Activated CD4-positive, alpha-beta T cell treated with anti-CD3 and anti-CD28 coated beads, Interleukin-2, amount 50 U/mL, for 48 hours (primary cell): ENCODE measurements at regions not wholly inside any gene's neighbourhood (a gene's known extent, or its start where the extent isn't known, plus 50 kb on each side); places are given as distances from the start of the nearest gene placed in this dataset.

Experiments
- DNase-seq, 2 experiments: peaks; one replicate each; pipeline ENCODE4 v3.0.0-alpha.2; 2020

DNA sequence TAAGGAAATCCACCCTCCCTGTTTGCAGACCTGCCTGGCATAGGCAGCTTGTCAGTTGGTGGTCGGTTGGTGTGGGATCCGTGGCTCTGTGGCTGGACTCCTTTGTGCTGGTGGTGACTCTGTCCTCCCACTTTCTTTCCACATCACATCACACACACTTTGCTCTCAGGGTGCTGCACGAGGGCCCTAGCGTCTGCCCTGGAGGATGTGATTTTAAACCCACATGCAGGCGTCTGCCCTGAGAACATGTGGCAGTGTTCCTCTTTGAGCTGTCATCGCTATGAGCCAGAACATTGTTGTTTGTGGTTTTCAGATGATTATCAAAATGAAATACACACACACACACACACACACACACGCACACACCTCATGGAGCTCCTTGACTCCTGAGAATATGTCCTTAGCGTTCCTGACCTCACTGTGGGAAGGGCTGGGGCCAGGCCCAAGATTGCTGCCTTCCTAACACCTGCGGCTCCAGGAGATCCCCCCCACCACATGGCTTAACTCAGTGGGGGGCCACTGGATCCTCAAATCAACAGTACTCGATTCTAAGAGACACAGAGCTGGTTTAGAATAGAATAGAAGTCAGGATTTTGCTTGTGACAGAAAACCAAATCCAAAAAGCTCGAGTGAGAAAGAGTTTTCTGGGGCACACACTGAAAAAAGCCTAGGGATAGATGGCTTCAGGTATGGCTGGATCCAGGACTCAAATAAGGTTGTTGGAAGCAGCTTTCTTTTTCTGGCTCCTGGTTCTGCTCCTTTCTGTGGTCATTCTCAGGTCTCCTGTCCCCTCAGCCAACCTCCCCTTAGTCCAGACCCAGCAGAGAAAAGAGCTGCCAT lies 54.8 kb downstream of the RTP5 start:
- peak; percentile 6 to 22 for DNase-seq

DNA sequence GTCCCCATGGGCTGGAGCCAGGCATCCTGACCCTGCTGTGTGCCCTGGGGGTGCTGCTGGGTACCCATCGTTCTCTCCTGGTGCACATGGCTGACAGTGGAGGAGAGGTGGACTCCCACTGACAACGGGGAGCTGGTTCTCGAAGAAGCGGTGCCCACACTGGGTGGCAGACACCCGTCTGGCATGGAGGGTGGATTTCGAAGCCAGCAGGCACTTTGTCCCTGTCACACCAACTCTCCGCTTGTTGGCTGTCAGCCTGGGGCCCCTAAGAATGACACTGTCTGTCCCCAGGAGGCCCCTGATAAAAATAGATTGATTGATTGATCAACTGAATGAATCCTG lies 55.4 kb downstream of the RTP5 start:
- DNase-seq = no peak

DNA sequence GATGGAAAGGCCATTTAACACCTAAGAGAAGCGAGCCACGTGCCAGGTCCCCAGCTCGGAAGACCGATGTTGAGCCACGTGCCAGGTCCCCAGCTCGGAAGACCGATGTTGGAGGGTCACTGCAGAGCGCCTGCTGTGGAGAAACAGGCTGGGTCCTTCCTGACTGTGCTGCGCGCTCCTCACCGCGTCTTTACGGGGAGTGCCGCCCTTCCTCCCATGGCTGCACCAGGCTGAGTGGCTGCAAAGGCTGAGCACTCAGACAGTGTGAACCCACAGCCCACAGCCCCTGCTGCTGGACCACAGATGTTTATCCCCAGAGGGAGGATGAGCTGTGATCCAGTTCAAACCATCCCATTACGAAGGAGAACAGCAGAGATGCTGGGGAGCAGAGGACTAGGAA lies 55.7 kb downstream of the RTP5 start:
- DNase-seq = no peak

DNA sequence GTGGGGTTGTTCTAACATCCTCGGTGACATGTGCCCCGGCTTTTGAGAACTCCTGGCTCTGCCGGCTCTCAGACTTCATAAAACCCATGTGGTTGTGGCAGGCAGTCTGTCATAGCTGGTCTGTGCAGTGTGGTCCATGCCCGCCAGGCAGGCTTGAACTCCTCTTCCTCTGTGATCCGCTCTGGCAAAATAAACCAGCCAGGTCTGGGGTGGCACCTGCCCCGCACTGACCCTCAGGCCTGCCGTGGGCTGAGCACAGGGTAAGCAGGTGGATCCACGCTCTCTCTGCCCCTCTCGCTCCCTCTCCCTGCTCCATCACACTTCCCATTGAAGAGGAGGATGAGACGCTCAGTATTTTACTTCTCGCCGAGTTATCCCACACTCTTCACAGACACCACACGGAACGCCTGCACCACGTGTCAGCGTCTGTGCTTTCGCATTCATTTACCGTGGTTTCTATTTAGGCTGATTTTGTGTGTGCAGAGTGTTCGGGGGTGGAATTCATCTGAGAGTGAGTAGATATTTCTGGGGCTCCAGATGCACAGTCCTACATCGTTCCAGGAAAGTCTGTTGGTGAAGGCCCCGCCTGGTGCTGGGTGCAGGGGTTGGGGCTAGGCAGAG lies 56.4 kb downstream of the RTP5 start:
- DNase-seq = no peak

DNA sequence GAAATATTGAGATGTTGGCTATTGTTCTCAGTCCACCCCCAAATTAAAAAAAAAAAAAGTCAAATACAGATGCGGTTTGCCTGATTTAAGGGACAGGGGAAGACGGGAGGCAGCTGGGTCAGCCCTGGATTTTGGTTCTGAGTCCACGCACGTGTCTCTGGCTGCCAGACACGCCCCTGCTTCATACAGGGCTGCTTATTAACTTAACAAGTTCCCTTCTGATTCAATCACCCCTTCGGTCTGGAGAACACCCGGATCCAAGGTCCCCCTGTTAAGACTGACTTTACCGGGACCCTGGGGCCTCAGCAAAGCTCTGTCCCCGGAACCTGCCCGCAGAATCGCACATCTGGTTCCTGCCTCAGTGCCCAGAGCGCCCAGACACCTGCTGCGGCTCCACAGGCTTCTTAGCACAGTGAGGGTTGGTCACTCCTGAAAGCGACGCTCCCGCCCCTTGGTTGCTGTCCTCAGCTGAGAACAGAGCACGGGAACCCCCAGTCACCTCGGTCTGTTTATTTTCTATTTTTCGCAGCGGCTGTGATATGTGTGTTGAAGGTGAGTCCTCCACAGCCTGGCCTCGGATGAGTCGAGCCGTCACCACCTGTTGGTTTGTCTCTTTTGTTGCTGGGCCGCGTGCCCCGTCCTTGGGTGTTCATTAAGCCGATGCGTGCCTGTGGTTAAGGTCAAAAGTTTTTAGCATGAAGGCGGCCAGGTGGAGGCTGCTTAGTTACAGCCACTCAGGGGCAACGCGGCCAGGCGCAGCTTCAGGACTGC lies 57.2 kb downstream of the RTP5 start:
- no peak for DNase-seq

DNA sequence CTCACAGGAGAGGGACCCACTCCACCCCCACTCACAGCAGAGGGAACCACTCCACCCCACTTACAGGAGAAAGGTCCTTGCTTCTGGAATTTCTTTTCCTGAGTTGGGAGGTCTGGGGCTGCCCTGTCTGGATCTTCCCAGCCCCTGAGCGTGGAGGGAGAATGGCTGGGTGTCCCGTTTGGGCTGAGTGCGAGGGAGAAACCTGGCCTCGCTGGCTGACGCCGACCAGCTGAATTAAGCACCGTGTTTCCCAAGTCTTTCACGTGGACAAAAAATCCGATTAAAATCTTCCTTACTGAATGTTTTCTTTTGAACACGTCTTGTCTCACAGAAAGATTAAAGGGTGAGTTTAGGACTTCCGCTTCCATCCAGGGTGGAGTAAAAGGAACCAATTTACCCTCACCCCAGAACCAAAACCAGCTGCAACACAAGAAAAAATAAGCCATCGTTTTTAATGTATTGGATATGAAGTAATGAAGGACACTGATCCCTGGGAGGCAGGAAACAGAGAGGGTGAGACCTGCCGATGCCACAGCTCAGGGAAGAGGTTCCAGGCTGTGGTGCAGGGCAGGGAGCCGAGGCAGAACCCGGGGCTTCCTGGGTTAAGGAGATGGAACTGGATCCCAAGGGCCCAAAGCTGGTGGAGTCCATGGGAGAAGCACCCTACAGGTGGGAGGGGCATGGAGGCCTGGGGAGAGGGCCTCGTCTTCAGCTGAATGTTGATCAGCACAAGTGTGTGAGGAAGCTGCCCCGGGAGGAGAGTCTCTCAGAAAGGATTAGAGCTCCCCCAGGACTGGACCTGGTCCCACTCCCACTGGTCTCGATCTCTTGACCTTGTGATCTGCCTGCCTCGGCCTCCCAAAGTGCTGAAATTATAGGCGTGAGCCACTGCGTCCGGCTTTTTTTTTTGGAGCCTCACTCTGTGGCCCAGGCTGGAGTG lies 60.3 kb downstream of the RTP5 start:
- DNase-seq = no peak

DNA sequence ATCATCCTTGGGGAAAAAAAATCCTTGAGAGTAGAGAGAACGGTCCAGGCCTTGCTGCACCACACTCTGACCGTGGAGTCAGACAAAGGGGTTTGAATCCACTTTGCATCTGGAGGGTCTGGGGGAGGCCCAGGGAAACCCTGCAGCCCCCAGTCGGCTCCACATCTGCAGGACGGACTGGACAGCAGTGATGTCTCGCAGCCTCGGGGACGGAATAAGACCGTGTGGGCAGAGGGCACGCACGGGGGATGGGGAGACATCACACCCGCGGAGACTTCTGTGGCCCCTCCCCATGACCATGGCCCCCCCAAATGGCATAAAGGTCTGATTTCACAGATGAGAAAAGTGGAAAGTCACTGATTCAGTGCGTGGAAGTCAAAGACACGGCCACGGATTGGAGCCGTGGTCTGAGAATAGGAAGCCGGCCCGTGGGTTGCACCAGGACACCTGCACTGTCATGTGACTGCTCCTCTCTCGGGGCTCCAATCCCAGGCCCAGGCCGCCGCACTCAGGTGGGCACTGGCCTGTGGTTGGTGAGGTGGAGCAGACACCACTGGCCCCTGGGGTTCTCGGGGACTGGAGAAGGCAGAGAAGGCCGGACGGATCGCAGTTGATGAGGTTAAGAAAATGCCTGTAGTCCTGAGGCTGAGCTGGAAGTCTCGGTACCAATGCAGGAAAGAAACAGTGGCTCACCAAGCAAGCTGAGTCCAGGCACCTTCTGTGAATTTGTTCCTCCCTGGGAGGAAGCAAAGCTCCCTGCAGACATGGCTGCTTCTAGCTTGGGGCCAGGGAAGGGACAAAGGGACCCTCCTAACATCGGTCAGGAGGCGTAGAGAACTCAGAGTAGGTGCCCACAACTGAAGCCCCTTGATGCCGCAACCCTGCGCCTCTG lies 61.8 kb downstream of the RTP5 start:
- DNase-seq = no peak

DNA sequence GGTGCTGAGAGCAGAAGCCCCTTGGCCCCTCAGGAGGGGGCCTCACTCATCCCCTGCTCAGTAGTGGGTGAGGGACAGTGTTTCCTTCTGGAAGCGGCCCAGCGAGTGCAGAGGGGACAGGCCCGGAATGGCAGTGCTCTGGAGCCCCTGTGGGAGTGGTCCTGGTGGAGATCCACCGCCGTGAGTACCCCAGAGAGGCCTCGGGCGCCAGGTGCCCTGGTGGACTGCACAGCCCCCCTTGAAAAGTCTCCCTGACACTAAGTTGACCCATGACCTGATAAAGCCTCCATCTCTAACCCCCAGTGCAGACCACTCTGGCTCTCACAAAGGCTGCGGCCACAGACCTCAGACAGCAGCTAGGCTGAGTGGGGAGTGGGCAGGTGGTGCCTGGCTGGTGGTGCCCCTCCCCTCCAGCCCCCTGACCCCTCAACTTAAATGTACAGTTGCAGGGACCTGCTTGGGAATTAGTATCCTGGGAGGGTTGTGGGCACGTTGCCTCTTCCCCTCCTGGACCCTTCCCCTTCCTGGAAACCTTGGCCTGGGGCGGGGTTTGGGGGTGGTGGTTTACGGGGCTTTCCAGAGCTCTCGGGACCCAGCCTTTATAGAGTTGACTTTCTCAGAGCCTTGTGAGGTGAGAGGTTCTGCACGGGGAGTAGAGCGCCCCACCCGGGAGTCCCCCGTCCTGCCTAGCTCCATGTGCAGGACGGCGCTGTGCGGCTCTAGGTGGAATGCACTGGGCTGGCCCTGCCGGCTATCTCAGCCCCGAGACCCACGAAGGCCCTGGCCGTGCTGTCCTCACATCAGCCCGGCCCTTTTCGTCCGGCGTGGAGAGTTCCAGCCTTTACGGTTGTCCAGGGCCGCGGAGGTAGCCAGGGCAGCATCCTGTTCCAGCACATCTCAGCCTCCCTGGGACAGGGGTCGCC lies 62.7 kb downstream of the RTP5 start:
- no peak for DNase-seq

DNA sequence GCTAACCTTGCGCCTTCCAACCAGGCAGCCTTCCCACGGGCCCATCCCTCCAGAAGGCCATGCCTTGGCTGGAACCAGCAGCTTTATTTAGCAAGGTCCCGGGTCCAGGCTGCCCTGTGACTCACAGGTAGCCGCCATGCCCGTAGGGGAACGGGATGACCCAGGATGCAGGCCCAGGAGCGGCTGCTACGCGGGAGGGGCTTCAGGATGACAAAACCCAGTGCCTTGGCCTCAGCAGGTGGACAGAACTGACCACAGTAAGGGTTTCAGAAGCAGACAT lies 63.3 kb downstream of the RTP5 start:
- no peak for DNase-seq

DNA sequence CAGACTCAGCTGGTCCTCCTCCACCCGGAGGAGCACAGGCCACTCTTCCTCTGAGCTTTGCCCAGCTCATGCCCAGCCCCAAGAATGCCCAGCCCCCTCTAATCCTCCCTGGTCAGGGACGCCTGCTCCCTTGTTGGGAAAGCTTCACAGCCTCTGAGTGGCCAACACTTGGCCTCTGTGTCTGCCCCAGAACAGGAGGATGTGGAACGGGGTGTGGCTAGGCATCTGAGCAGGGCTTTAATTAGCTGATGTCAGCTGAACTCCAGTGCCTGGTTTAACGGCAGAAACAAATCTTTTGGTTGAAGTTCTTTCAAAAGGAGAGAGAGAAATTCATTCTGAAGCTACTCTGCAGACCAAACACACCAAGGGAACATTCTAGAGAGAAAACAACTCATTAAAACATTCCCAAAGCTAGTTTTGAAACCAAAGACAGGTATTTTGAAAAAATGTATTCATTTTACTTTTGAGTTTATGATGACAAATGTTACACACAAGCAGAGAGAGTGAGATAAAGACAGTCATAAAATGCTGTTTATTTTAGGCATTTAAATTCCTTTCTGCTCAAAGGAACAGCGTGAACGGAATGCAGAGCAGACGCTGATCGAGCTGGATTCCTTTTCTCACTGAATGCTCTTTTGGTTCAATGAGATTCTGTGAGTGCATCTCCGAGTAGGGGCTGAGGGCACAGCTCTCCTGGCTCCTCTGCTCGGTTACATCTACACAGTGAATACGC lies 63.8 kb downstream of the RTP5 start:
- DNase-seq = no peak

DNA sequence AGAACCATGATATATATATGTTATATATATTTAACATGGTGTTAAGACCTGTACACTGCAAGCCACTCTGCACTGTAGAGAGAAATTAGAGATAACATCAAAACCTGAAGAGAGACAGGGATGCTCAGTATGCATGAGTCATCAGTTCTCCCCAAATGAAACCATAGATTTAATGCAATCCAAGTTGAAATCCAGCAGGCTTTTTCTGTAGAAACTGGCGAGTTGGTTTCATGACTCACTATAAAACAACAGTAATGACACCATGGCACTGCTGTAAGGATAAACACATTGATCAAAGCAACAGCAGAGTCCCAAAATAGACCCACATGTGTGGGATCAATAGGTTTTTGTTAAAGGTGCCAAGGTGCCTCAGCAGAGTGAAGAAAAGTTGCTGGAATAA lies 65.8 kb downstream of the RTP5 start:
- DNase-seq = no peak

DNA sequence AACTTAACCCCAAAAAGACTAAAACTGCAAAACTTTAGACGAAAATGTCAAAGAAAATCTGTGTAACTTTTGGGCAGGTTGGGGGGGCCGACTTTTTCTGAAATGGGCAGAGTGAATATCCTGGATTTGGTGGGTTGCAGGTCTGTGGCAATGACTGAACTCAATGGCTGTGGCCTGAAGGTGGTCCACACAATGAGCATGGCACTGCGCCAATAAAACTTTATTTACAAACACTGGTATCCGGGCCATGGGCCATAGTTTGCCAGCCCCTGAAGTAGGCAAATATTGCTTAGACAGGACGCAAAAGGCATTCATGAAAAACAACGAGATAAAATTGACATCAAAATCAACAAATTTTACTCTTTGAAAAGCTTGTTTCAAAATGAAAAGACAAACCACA lies 66.2 kb downstream of the RTP5 start:
- DNase-seq = no peak

DNA sequence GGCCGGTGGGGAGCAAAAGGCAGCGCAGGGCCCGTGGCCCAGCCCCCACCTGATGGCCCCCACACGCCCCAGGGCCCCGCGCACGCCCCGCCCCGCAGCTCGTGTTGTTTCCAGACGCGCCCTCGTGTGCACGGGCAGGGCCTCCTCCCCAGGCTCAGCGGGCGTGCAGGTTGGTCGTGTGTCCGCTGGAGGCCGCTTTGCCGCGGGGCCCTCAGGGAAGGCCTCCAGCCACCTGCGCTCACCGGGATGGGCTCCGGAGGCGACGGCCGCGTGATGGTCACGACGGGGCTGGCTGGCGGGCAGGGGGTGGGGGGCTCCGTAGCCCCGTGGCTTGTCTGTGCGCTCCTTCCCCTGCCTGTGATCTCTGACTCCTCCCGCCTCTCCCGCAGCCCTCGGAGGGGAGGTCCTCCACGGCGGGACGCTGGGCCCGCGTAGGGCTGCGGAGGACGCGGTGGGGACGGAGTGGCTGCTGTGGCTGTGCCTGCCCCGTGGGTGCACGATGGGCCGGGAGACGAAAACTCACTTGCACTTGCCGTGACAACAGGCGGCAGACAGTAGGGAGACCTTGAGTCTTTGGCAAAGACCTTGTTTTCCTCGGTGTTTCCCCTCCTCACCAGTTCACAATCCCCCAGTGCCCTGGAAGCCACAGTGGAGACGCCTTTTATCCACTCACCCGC lies 67.1 kb downstream of the RTP5 start:
- DNase-seq = no peak

DNA sequence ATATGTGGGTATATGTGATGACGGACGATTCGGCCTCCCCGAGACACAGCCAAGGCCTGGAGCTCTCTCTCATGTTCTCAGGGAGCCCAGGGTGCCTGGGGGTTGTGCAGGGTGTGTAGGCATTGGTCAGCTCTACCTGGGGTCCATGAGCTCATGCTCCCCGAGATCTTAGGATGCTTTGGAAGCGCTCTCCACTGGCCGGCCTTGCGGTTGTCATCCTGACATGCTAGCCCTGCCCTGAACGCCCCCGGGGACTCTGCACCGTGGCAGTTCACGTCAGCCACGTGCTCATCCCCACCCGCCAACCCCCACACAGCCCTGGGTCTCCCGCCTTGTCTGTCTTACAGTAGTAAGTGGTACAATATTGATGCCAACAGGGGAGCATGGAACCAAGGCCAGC lies 67.8 kb downstream of the RTP5 start:
- no peak for DNase-seq

DNA sequence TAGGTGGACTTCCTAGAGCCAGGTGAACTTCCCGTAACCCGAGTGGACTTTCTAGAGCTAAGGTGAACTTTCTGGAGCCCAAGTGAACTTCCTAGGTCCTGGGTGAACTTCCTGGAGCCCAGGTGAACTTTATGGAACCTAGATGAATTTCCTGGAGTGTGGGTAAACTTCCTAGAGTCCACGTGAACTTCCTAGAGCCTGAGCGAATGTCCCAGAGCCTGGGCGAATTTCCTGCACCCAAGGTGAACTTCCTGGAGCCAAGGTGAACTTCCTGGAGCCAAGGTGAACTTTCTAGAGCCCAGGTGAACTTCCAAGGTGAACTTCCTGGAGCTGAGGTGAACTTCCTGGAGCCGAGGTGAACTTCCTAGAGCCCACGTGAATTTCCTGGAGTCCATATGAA lies 70.0 kb downstream of the RTP5 start:
- DNase-seq = no peak

DNA sequence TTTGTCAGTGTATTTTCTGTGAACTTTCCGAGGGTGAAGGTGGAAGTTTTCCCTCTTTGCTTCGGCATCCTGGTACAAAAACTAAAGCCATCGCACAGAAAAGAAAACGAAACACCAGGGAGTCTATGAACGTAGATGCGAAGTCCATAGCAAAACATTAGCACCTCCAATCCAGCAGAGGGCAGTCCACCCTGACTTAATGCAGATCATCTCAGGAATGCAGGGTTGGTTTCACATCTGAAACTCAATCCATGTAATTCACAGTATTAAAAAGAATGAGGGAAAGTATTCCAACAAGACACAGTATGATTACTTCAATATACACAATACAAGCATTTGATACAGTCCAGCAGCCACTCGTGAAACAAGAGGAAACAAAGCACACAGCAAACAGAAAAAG lies 70.8 kb downstream of the RTP5 start:
- no peak for DNase-seq

DNA sequence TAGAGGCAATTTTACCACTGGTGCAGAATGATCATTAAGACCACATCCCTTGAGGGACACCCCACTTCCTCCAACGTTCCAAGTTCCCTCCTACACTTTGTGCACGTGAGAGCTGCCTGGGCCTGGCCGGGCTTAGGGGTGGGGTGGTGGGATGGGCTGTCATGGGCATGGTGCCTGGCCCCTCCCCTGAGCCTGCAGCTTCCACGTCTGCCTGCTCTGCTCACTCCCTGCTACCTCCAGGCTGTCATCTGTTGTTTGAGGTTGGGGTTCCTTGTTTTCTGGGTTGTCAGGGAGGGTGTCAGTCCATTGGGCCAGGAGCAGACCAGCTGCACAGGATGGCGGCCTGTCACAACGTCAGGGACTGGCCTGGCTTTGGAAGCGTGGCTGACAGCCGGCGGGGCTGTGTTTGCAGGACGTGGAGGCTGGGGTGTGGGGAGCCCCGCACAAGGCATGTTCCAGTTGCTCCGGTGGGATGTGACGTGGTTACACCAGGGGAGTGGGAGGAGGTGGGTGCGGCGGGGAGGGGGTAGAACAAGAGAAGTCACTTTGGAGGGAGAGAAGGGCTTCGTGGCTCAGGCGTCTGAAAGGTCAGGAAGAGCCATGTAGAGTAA lies 72.3 kb downstream of the RTP5 start:
- no peak for DNase-seq

DNA sequence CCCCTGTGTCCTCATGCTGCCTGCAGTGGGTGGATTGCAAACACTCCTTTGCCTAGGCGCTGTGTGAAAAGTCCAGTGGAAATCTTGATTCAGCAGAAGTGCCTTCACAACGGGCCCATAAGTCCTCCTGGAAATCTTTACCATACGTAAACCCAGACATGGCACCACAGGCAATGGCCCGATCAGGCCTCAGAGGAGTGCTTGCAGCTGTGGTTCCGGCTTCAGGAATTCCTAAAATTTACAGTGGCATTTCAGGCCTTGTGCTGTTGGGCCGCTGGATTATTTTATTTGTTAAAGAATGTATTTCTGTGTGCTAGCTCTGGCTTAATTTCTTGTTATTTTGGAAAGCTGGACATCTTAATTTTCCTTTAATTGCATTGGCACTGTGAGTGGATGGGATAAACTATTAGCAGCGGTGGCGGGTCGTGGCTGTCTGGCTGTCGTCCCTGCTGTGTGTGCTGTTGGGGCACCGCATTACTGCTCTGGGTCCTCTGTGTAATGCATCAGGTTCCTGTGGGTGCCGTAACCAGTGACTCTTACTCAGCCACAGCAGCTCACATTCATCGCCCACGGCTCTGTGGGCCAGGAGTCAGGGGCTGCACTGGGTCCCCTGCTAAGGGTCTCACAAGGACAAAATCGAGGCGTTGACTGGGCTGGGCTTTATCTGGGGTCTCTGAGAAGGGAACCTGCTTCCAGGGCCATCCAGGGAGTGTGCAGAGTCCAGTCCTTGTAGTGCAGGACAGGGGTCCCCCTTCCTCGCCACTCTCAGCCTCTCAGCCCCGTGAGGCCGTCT lies 73.1 kb downstream of the RTP5 start:
- no peak for DNase-seq
